Pulmonary artery endothelial cell (primary cell): ENCODE measurements at regions not wholly inside any gene's neighbourhood (a gene's known extent, or its start where the extent isn't known, plus 50 kb on each side); places are given as distances from the start of the nearest gene placed in this dataset.

Experiments
- DNase-seq: peaks from one replicate; pipeline ENCODE4 v3.0.0-alpha.2; 2011; ENCODE audit warnings: low read depth, low spot score

DNA sequence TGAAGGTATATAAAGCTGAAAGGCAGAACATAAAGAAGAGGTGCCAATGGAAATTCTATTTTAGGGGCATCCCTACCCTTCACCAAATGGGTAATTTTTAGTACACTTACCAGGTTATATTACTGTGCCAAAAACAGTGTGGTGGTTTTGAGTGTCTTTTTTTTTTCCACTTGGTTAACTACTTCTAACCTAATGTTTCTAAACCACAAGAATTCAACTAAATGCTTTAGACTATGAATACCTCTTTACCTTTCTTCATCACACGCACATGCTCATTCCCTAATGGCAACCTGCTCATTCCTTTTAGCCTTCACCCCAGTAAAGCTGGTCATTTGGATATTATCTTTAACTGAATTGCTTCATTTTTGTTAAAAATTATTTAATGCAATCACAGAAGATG lies 215.6 kb downstream of the PIK3R1 start:
- DNase-seq = no peak

- no peak for DNase-seq
These were observed 216.2 kb downstream of the PIK3R1 start for GRCh38 chr5:68431601-68432337.

DNA sequence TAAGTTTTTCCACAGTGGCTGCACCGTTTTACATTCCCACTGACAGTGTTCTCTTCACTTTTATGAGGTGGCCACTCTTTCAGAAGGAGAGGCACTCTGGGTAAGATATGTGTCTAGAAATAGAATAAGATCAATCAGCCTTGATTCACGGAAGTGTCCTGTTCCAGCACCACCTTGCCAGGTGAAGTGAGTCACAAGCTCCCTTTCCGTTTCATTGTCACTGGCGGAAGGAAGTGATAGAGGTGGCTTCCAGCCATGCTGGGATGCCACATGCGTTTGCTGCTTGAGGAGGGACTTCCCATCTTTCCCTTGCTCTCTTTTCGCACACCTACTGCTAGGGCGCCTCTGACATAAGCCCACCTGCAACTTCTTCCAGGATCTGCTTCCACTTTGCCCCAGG lies 217.1 kb downstream of the PIK3R1 start:
- DNase-seq = no peak

GRCh38 chr5:68433526-68433922 lies 218.0 kb downstream of the PIK3R1 start:
- DNase-seq = no peak

- peak; percentile 71 for DNase-seq
These were observed 218.6 kb downstream of the PIK3R1 start for GRCh38 chr5:68433923-68434879.

DNA sequence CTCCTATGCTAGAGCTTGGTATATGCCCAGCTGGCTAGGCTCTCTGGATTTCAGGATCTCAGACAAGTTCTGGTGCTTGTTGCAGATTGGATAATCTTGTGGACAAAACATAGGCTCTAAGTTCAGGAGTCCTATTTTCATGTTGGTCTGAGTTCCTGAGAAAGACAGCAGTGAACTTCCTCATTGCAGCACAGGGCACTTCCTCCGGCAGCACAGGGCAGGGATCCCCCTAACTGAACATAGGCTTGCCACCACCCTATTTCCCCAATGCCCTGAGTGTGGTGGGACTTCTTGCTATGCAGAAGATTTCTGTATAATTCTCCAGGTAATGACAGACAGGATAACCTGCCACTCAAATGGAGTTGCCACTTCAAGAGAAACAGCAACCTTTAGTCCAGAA lies 220.1 kb downstream of the PIK3R1 start:
- no peak for DNase-seq

DNA sequence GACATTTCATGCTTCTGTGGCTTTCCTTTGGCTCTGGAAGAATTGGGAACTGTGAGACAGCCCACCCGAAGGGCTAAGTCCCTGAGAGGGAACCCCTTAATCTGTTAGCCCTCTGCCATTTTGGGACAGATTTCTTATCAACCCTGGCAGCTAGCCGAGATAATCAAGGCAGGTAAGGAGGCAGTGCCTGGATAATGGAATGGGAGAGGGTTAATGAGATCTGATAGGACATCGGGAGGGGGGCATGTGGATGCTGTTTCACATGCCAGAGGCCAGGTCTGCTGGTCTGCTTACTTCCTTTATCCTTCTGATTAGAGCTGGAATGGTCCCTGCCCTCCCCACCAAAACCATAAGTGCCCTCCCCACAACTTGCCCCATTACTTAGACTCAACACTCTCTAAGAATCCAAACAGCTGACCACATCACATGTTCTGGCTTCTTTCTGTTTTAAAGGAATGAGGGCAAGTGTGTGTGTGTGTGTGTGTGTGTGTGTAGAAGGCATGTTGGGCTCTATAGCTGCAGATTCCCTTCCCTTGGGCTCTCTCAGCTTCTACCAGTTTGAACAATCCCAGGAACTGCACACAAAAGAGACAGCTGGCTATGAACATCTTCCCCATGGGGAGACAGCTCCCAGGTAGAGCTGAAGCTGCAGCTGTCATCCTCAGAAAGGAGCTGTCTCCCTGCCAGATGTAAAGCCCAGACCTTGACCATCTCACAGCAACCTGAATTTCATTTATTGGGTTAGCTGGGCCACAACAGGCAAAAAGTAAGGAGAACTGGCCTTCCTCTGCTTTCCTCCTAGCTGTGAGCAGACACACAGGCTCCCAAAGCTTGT lies 221.3 kb downstream of the PIK3R1 start:
- DNase-seq = no peak

DNA sequence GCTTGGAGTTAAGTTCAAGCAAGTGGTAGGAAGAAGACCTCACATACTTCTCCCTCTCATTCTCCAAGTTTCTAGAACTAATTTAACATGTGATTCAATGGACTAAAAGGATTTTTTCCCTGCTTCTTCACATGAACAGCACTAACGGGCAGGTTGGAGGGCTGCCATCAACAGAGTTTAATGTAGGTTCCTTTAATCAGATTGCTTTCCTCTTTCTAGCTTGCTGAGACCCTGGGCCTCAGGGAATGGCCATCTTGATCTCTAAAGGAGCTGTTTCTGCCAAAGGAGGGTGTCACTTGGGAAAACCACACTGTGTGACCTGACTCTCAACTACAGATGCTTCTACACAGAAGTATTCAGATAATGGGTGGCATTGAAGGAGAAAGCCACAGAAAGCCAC lies 223.3 kb downstream of the PIK3R1 start:
- DNase-seq = no peak

DNA sequence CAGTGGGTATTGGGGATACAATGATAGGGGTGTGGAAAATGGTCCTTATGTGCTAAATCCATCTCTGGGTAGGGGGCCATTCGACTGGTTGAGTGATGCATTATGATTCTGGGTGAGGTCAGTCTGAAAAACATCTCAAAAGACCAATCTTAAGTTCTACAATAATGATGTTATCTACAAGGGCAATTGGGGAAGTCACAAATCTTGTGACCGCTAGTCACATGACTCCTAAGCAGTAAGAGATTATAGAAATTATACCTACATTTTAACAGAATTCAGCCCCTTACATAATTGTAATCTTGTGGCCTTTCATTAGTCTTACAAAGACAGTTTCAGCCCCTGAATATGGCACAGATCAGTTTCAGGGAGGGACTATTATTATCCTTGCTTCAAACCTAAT lies 224.7 kb downstream of the PIK3R1 start:
- DNase-seq = no peak

DNA sequence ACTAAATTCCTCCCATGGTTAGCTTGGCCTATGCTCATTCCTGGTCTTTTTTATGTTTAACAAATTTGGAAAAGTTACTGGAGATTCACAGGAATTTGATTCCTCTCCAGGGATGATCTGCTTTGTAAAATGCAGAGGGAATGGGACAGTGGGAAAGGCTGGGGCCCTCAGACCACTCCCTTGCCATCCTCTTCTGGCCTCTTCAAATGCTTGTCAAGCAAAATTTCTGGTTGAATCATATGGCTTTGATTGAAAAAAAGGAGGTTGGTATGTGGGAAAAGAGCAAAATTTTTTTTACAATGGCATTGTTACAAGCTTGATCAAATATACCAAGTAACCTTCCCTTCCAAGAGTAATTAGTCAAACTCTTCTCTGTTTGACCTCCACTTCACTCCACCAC lies 225.1 kb downstream of the PIK3R1 start:
- no peak for DNase-seq

GRCh38 chr5:68441309-68442073 lies 225.9 kb downstream of the PIK3R1 start:
- DNase-seq = no peak

DNA sequence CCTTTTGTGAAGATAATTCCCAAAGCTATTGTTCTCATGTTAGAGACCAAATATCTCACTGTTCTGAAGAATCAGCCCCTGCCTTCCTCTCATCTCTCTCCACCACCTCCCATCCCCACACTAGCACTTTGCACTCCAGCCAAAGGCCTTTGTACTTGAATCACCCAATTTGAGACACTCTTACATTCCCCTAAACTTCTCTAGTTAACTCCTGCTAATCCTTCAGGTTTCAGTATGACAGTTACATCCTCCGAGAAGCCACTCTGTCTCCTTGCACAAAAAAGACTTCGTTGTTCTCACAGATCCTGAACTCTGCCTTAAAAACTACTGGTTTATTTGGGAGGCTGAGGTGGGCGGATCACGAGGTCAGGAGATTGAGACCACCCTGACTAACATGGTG lies 227.5 kb downstream of the PIK3R1 start:
- DNase-seq = no peak

GRCh38 chr5:68444048-68444447 lies 228.5 kb downstream of the PIK3R1 start:
- no peak for DNase-seq

GRCh38 chr5:68444833-68445232 lies 229.3 kb downstream of the PIK3R1 start:
- no peak for DNase-seq

- peak; percentile 47 for DNase-seq
These were observed 229.9 kb downstream of the PIK3R1 start for GRCh38 chr5:68445257-68446069.

DNA sequence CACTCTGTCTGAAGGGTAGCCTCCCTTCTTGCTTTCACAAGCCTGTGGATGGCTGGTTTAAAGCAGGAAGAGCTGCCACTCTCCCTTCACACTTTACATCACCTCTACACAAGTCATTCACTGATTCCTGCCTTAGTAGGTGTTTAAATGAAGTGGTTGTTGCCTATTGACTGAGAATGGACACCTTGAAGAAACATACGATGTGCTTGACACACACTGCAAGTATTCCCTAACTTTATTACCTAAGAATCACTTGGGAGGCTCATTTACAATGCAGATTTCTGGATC lies 230.5 kb downstream of the PIK3R1 start:
- DNase-seq = no peak

DNA sequence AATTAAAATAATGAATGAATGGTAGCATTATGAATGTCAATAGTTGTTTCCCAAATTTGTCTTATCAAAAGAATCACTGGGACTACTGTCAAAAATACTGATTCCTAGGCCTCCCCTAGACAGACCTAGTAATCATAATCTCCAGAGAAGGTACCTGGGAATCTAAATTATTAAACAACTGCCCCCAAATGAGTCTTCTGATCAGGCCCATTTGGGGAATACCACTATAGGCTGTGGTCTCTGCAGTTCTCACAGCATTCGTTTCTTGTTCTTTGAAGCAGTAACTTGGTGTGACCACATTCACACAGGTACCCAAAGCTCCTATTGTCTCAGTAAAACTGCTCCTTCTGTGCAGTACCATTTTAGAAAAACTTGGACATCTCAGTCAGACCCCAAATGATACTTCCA lies 230.9 kb downstream of the PIK3R1 start:
- no peak for DNase-seq

DNA sequence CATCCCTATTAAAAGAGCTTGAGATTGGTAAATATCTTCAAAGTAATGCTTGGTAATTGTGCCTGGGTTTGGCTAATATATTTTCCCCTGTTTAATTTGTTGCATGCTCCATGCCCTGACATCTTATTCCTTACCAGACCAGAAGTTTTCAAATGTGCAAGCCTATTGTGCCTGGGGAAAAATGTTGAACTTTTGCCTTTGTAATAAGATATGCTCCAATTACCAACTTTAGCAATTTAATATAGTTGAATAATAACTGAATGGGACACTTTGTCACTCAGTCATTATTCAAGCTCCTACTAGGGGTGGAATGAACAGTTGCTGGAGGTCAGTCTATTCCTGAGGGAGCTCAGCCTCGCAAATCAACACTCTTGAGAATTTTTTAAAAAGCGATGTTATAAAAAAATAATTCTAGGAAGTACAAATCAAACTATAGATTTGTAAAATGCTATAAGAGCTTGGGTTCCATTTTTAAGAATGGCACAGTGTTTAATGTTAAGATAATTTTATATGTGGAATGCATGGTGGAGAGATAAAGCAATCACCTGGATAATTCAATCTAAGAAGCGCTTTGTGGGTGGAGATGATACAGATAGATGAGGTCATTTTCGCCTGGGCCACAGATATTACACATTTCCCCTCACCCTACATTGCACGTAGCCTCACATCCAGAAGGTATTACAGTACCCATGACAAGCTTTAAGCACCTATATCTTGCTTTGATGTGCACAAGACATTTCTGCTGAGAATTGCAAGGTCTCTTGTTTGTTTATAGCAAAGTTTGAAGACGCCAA lies 231.8 kb downstream of the PIK3R1 start:
- no peak for DNase-seq

- no peak for DNase-seq
These were observed 233.8 kb downstream of the PIK3R1 start for GRCh38 chr5:68449380-68449779.
